GM10266 (cell line): ENCODE measurements at regions not wholly inside any gene's neighbourhood (a gene's known extent, or its start where the extent isn't known, plus 50 kb on each side); places are given as distances from the start of the nearest gene placed in this dataset.
"Not testable (repeated sequence)": the region's sequence is repeated elsewhere in the genome, so short reads cannot be mapped to it uniquely, and the experiment has no call there.

Experiments used
- DNase-seq: peaks from one replicate; pipeline ENCODE4 v3.0.0; 2012; ENCODE audit errors: extremely low spot score
- TF ChIP-seq, protein P1 (sequence below): IDR thresholded peaks from 2 replicates; pipeline ENCODE4 v1.5.1; 2012; ENCODE audit warnings: mild to moderate bottlenecking, low read depth; ENCODE audit not compliant: control insufficient read depth, insufficient read depth; ENCODE audit errors: missing control alignments

DNA sequence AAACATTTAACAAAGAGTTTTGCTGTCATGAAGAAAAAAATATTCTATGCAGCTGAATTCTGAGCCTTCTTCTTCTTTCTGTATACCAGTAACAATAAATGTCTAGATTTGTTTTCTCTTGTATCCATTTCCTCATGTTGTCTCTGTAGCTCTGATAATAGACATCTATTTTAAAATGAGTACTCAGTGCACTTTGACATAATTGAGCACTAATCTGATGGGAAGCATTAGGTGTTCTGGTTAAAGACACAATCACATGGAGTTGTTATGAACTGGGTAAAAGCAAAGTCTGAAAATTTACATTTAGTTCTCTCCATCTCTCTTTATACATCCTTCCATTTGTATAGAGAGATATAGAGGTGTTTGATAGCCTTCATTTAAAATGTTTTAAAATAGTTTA is 230.0 kb downstream of the BCHE start:
- TF ChIP-seq, protein P1, sequence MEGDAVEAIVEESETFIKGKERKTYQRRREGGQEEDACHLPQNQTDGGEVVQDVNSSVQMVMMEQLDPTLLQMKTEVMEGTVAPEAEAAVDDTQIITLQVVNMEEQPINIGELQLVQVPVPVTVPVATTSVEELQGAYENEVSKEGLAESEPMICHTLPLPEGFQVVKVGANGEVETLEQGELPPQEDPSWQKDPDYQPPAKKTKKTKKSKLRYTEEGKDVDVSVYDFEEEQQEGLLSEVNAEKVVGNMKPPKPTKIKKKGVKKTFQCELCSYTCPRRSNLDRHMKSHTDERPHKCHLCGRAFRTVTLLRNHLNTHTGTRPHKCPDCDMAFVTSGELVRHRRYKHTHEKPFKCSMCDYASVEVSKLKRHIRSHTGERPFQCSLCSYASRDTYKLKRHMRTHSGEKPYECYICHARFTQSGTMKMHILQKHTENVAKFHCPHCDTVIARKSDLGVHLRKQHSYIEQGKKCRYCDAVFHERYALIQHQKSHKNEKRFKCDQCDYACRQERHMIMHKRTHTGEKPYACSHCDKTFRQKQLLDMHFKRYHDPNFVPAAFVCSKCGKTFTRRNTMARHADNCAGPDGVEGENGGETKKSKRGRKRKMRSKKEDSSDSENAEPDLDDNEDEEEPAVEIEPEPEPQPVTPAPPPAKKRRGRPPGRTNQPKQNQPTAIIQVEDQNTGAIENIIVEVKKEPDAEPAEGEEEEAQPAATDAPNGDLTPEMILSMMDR: no peak
- DNase-seq: no peak

DNA sequence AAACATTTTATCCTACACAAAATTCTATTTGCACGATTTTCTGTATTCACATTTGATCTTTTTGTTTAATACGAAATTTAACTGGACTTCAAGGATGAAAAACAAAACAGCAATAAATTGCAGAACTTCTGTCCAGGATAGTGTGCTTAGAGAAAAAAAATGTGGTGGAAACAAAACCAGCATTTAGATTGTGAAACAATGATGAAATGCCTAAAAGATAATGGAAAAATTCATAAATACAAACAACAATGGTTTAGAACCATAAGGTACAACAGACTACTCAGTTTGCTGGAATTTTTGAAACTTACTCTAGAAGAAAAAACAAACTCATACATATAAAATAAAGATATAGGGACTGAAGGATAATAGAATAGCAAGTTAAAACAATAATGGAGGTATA is 234.0 kb downstream of the BCHE start:
- DNase-seq: no peak
- TF ChIP-seq, protein P1: no peak

DNA sequence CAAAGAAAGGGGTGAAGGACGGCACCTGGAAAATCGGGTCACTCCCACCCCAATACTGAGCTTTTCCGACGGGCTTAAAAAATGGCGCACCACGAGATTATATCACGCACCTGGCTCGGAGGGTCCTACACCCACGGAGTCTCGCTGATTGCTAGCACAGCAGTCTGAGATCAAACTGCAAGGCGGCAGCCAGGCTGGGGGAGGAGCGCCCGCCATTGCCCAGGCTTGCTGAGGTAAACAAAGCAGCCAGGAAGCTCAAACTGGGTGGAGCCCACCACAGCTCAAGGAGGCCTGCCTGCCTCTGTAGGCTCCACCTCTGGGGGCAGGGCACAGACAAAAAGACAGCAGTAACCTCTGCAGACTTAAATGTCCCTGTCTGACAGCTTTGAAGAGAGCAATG is 264.7 kb downstream of the BCHE start:
- DNase-seq: not testable (repeated sequence)

DNA sequence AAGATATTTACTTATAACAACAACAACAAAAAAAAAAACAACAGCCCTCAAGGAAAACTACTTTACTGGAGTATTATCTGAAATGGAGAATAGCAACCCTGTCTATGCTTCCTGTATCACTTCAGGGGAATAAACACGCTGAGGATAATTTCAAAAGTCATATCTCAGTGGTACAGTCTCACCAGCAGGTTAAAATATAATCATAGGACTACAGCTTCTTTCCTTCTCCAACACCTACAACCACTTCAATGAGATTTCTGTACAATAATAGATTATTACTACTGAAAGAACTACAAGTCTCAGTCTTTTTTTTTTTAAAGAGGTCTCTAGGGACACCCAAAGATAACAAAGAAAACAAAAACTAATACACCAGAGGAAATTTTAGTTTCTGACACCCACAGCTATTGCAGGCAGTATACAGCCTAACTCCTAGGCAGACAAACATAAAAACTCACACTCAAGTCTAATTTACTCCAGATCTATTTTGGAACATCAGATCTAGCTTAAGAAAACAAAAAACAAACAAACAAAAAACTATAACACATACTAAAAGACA is 268.2 kb downstream of the BCHE start:
- no peak for DNase-seq
- TF ChIP-seq, protein P1: no peak

DNA sequence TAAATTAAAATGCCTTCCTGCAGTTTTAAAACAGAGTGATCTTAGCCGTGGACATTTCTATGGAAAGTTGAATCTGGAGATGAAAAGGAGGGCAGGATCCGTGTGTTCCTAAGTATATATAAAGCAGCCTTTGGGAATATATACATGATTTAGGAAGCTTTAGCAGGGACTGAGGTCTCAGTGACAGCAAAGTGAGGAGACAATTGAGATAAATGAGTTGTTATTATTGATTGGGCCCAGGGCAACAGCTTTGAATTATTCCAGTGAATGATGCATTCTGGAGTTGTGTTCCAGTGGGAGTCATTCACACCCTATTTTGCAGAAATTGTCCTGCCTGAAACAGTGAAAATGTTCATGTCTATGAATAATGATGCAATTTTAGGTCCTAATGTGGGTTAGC is 281.4 kb downstream of the BCHE start:
- TF ChIP-seq, protein P1: no peak
- no peak for DNase-seq

DNA sequence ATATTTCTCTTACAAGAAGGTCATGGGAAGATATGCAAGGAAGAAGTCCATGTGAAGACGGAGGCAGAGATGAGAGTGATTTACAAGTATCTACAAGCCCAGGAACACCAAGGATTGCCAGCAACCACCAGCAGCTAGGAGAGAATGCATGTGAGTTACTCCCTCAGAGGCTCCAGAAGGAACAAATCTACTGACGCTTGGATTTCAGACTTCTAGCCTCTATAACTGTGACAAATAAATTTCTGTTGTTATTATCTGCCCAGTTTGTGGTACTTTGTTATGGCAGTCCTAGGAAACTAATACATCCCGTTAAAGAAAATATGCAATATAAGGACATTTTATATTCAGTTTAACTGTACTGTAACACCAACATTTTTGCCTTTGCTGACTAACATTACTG is 283.9 kb downstream of the BCHE start:
- TF ChIP-seq, protein P1: no peak
- no peak for DNase-seq

DNA sequence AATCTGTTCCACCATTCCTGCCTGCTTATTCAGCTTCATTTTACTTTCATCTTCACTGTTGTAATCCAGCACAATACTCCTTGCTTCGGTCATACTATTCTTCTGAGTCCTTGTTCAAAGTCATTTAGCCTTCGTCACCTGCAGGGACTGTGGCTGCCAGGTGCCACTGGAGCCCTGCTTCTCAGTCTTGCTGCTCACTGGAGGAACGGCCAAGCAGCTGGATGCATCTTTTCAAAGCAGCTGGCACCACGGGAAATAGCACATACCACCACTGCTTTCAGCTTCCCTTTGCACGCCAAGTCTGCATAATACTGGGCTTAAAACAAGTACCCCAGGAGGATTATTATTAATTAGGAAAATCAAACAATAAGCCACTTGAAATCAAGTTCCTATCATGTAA is 287.6 kb downstream of the BCHE start:
- DNase-seq: no peak
- TF ChIP-seq, protein P1: no peak

DNA sequence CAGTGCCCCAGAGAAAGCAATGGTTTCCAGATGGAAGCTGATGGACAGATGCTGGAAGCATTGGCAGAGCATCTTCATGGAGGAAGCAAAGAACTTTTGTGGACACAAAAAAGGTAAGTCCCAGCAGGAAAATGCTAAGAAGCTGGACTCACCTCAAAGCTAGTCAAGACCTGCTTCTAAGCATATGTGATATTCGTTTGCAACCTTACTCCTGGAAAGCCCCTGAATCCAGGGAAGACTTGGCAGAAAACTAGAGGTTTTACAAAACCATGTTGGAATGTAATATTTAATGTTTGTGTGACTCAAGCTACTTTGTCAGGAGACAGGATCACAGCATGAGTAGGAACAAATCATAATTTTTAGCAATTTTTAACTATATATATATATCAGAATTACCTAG is 288.2 kb downstream of the BCHE start:
- DNase-seq: no peak
- TF ChIP-seq, protein P1: no peak
